H1 (cell line): ENCODE measurements at regions not wholly inside any gene's neighbourhood (a gene's known extent, or its start where the extent isn't known, plus 50 kb on each side); places are given as distances from the start of the nearest gene placed in this dataset.
A peak's percentile ranks its signal among the peaks of the same experiment; 100 is the strongest.

ENCODE experiments used
- CTCF ChIA-PET: fragments of 300-600 bp; sonication (Branson Sonifier 250); formaldehyde crosslinking; loops from one replicate; lab custom pipeline; 2021; ENCODE audit not compliant: partially characterized antibody; lab: Charles Lee
- POLR2A ChIA-PET: fragments of 300-600 bp; sonication (Branson Sonifier 250); formaldehyde crosslinking; loops from one replicate; lab custom pipeline; 2021; ENCODE audit warnings: inconsistent platforms; ENCODE audit not compliant: partially characterized antibody; lab: Charles Lee
- DNase-seq, 2 experiments: peaks; one replicate each; pipeline versions ENCODE4 v3.0.0 to v3.0.0-alpha.2; 2010 to 2022; ENCODE audit warnings: low spot score in 2 of 2, low read depth in 1 of 2, mixed read lengths in 1 of 2
- FAIRE-seq: peaks from 2 replicates; lab custom pipeline; 2011; peaks lifted over from hg19 to GRCh38; lab: Jason Lieb, UNC
- H2AFZ ChIP-seq: 2 replicates; pipeline ENCODE4 v1.8.1; 2012; ENCODE audit warnings: low read length, inconsistent platforms
- H2AK5ac ChIP-seq: 2 replicates; pipeline ENCODE4 v1.6.1; 2013; ENCODE audit warnings: low read depth, low read length
- H2BK120ac ChIP-seq: replicated peaks from 2 replicates; pipeline ENCODE3; 2013; ENCODE audit warnings: low read depth, low read length, inconsistent platforms
- H2BK12ac ChIP-seq: 2 replicates; pipeline ENCODE4 v1.6.1; 2013; ENCODE audit warnings: low read depth, low read length
- H2BK15ac ChIP-seq: 2 replicates; pipeline ENCODE4 v1.6.1; 2013; ENCODE audit warnings: low read length
- H2BK20ac ChIP-seq: 2 replicates; pipeline ENCODE4 v1.6.1; 2013; ENCODE audit warnings: low read length
- H2BK5ac ChIP-seq: 2 replicates; pipeline ENCODE4 v1.6.1; 2013; ENCODE audit warnings: low read depth, low read length
- H3K14ac ChIP-seq: 2 replicates; pipeline ENCODE4 v1.6.1; 2013; ENCODE audit warnings: inconsistent platforms; ENCODE audit not compliant: insufficient read length
- H3K18ac ChIP-seq: 2 replicates; pipeline ENCODE4 v1.6.1; 2013; ENCODE audit warnings: low read length; ENCODE audit errors: extremely low read depth
- H3K23ac ChIP-seq: 2 replicates; pipeline ENCODE4 v1.6.1; 2013; ENCODE audit warnings: inconsistent platforms; ENCODE audit not compliant: insufficient read length
- H3K23me2 ChIP-seq: 2 replicates; pipeline ENCODE4 v1.6.1; 2013; ENCODE audit warnings: low read depth, low read length
- H3K27ac ChIP-seq: 2 replicates; pipeline ENCODE4 v1.6.1; 2011; ENCODE audit warnings: low read depth, low read length, inconsistent platforms
- H3K27me3 ChIP-seq, 4 experiments: replicated peaks in 1 of 4; 1 replicate in 1 of 4; 2 replicates in 3 of 4; pipeline versions ENCODE4 v1.6.1 to v1.8.1; 2011 to 2013; ENCODE audit warnings: low read length in 3 of 4, mild to moderate bottlenecking in 3 of 4, inconsistent platforms in 2 of 4, mixed read lengths in 2 of 4, moderate library complexity in 1 of 4; ENCODE audit not compliant: control insufficient read depth in 3 of 4, insufficient read depth in 3 of 4; ENCODE audit errors: extremely low read depth in 1 of 4
- H3K36me3 ChIP-seq, 4 experiments: 2 replicates each; pipeline versions ENCODE4 v1.6.1 to v1.8.1; 2011 to 2013; ENCODE audit warnings: mild to moderate bottlenecking in 4 of 4, low read length in 3 of 4, moderate library complexity in 2 of 4, control low read depth in 1 of 4, inconsistent platforms in 1 of 4; ENCODE audit not compliant: insufficient read depth in 4 of 4, control insufficient read depth in 2 of 4
- H3K4ac ChIP-seq: replicated peaks from 2 replicates; pipeline ENCODE3; 2013; ENCODE audit warnings: low read length, low read depth, mixed read lengths, inconsistent platforms; ENCODE audit not compliant: insufficient read length
- H3K4me1 ChIP-seq, 4 experiments: replicated peaks in 1 of 4; 1 replicate in 1 of 4; 2 replicates in 3 of 4; pipeline versions ENCODE4 v1.6.1 to v1.8.1; 2011 to 2013; ENCODE audit warnings: low read length in 3 of 4, inconsistent platforms in 2 of 4, mixed read lengths in 1 of 4; ENCODE audit not compliant: insufficient read depth in 4 of 4, control insufficient read depth in 3 of 4
- H3K4me2 ChIP-seq, 2 experiments: 2 replicates each; pipeline versions ENCODE4 v1.6.1 to v1.8.1; 2011 to 2013; ENCODE audit warnings: low read depth in 2 of 2, low read length in 2 of 2, control low read depth in 1 of 2, inconsistent platforms in 1 of 2, mild to moderate bottlenecking in 1 of 2; ENCODE audit not compliant: insufficient read depth in 1 of 2
- H3K4me3 ChIP-seq, 4 experiments: fragments of 200-600, 300-600 bp in 1 of 4; sonication (generic), shearing (Covaris generic), sonication (Bioruptor Twin) in 1 of 4; 2 replicates each; pipeline versions ENCODE4 v1.5.1 to v1.8.1; 2011 to 2016; ENCODE audit warnings: low read length in 4 of 4, low read depth in 3 of 4, control low read depth in 2 of 4, inconsistent platforms in 2 of 4, mild to moderate bottlenecking in 2 of 4, mixed read lengths in 1 of 4, moderate library complexity in 1 of 4; ENCODE audit not compliant: insufficient read depth in 2 of 4; ENCODE audit errors: extremely low read depth in 1 of 4
- H3K56ac ChIP-seq: replicated peaks from 2 replicates; pipeline ENCODE3; 2013; ENCODE audit warnings: low read depth, mild to moderate bottlenecking, mixed read lengths, low read length, inconsistent platforms; ENCODE audit not compliant: insufficient read length
- H3K79me1 ChIP-seq: 2 replicates; pipeline ENCODE4 v1.6.1; 2013; ENCODE audit warnings: low read depth, low read length, control low read depth
- H3K79me2 ChIP-seq, 2 experiments: 2 replicates each; pipeline versions ENCODE4 v1.6.1 to v1.8.1; 2012 to 2013; ENCODE audit warnings: low read length in 2 of 2, mild to moderate bottlenecking in 2 of 2, inconsistent platforms in 1 of 2; ENCODE audit not compliant: insufficient read depth in 2 of 2, control insufficient read depth in 1 of 2
- H3K9ac ChIP-seq, 4 experiments: replicated peaks in 1 of 4; 1 replicate in 1 of 4; 2 replicates in 3 of 4; pipeline versions ENCODE4 v1.6.1 to v1.8.1; 2011 to 2013; ENCODE audit warnings: low read depth in 3 of 4, low read length in 3 of 4, control low read depth in 2 of 4, mild to moderate bottlenecking in 2 of 4, moderate library complexity in 2 of 4, inconsistent platforms in 1 of 4; ENCODE audit errors: extremely low read depth in 1 of 4
- H3K9me3 ChIP-seq, 2 experiments: 2 replicates each; pipeline versions ENCODE4 v1.6.1 to v1.8.1; 2012 to 2013; ENCODE audit warnings: mild to moderate bottlenecking in 2 of 2, moderate library complexity in 2 of 2, control low read depth in 1 of 2, inconsistent platforms in 1 of 2, low read depth in 1 of 2, low read length in 1 of 2, mixed read lengths in 1 of 2; ENCODE audit not compliant: insufficient read depth in 2 of 2
- H4K20me1 ChIP-seq, 2 experiments: replicated peaks in 1 of 2; 2 replicates each; pipeline versions ENCODE3 to v1.8.1; 2011 to 2013; ENCODE audit warnings: inconsistent platforms in 2 of 2, low read length in 2 of 2, mild to moderate bottlenecking in 1 of 2; ENCODE audit not compliant: insufficient read depth in 2 of 2, control insufficient read depth in 1 of 2
- H4K5ac ChIP-seq: 2 replicates; pipeline ENCODE4 v1.6.1; 2013; ENCODE audit warnings: low read length, low read depth, mixed read lengths, inconsistent platforms; ENCODE audit not compliant: insufficient read length
- H4K8ac ChIP-seq: 2 replicates; pipeline ENCODE4 v1.8.0; 2013; ENCODE audit warnings: mild to moderate bottlenecking, moderate library complexity, low read length, inconsistent platforms; ENCODE audit not compliant: insufficient read depth; ENCODE audit errors: extremely low read depth
- H4K91ac ChIP-seq: replicated peaks from 2 replicates; pipeline ENCODE3; 2013; ENCODE audit warnings: low read length, mixed read lengths, inconsistent platforms; ENCODE audit not compliant: insufficient read length
- BRCA1 ChIP-seq: IDR thresholded peaks from 2 replicates; pipeline ENCODE4 v1.6.1; 2012; ENCODE audit warnings: low read depth, low read length, improper control_type of control experiment
- EZH2 ChIP-seq: fragments of 200-600 bp; sonication (generic); IDR thresholded peaks from 2 replicates; pipeline ENCODE4 v1.7.1; 2012; ENCODE audit warnings: low read depth, mild to moderate bottlenecking, moderate library complexity, low read length, inconsistent platforms; ENCODE audit not compliant: severe bottlenecking
- POU5F1 ChIP-seq: IDR thresholded peaks from 2 replicates; pipeline ENCODE4 v1.6.1; 2011; ENCODE audit warnings: low read depth, mild to moderate bottlenecking, low read length, moderate library complexity
- RAD21 ChIP-seq, 2 experiments: IDR thresholded peaks in 1 of 2; conservative IDR thresholded peaks in 1 of 2; 2 replicates each; pipeline ENCODE4 v1.6.1; 2011; ENCODE audit warnings: low read depth in 2 of 2, low read length in 2 of 2, improper control_type of control experiment in 1 of 2, inconsistent platforms in 1 of 2, mild to moderate bottlenecking in 1 of 2, moderate library complexity in 1 of 2
- TCF12 ChIP-seq: IDR thresholded peaks from 2 replicates; pipeline ENCODE4 v1.6.1; 2011; ENCODE audit warnings: low read depth, mild to moderate bottlenecking, low read length
- WGBS, 2 experiments: shearing (Covaris generic) in 1 of 2; methylation state at CpG; one replicate each; pipeline versions ENCODE4 v1.1.6 to v1.1.7; 2013 to 2015; ENCODE audit warnings: low lambda C conversion rate in 2 of 2, mixed read lengths in 2 of 2, inconsistent platforms in 1 of 2, low coverage in 1 of 2, missing lambda C conversion rate in 1 of 2; ENCODE audit not compliant: insufficient replicate concordance in 2 of 2, insufficient coverage in 1 of 2, insufficient read length in 1 of 2; ENCODE audit errors: extremely low coverage in 1 of 2, missing lambda C conversion rate in 1 of 2; 5-methylcytosine and 5-hydroxymethylcytosine counted together

- Histone ChIP-seq H3K36me3 (no peaks in the 10 kb centered on the region), H3K23me2 (no peaks in the 10 kb centered on the region), H3K14ac (no peak overlapping the region), H4K20me1 (no peaks in the 10 kb centered on the region), H3K18ac (no peak overlapping the region), H3K27ac (no peak overlapping the region), H2AK5ac (no peak overlapping the region), H3K79me2 (no peaks in the 10 kb centered on the region), H3K4ac (no peak overlapping the region), H4K8ac (no peak overlapping the region; the same call in 1 of the 2 replicates), H3K9ac (no peak overlapping the region), H2AFZ (no peak overlapping the region), H2BK5ac (no peak overlapping the region), H3K4me3 (no peak overlapping the region), H4K91ac (no peak overlapping the region), H3K23ac (no peak overlapping the region), H3K9me3 (no peaks in the 10 kb centered on the region), H2BK20ac (no peak overlapping the region), H2BK12ac (no peak overlapping the region), H3K4me1 (no peaks in the 10 kb centered on the region), H3K27me3 (no peaks in the 10 kb centered on the region), H2BK15ac (no peak overlapping the region), H3K79me1 (no peaks in the 10 kb centered on the region), H4K5ac (no peak overlapping the region), H3K56ac (no peak overlapping the region)
- 89% methylated on average over 3 of the region's 3 CpGs; no CpG with 5 or more reads in 1 of the 2 experiments for WGBS, 2 experiments
- DNase-seq (no peak), FAIRE-seq (peak; percentile 13)
- POLR2A ChIA-PET, result no interaction called here
- TF ChIP-seq POU5F1, result no peak
- TF ChIP-seq TCF12, result no peak
- no peak for TF ChIP-seq BRCA1
- TF ChIP-seq RAD21 (IDR thresholded peaks at IDR 0.05 in 1 of 2, conservative IDR thresholded peaks at IDR 0.05 in 1 of 2; ENCODE audit: low read depth in 2 of 2, low read length in 2 of 2), result no peak
- no peak for TF ChIP-seq EZH2
- TF ChIP-seq, all 59 proteins: peak for 0
- H2BK120ac ChIP-seq, result no peak overlapping the region
- CTCF ChIA-PET, result no interaction called here
- H3K4me2 ChIP-seq, result no peak overlapping the region
Observed at GRCh38 chr2:138877421-138877820, 97.2 kb upstream of the NXPH2 start.
